Upper lobe of right lung (tissue), 1 donor: ENCODE measurements at regions not wholly inside any gene's neighbourhood (a gene's known extent, or its start where the extent isn't known, plus 50 kb on each side); places are given as distances from the start of the nearest gene placed in this dataset.

Source experiments
- ATAC-seq: fragments of 200-7000 bp; cut with Tn5 transposase; one replicate; pipeline ENCODE4 v1.9.1; 2020; ENCODE audit warnings: mild to moderate bottlenecking, moderate library complexity
- DNase-seq: peaks from one replicate; pipeline ENCODE4 v3.0.0-alpha.2; 2020
- H3K27ac ChIP-seq: fragments of 200-600 bp; one replicate; pipeline ENCODE4 v1.8.0; 2022
- H3K27me3 ChIP-seq: fragments of 200-600 bp; one replicate; pipeline ENCODE4 v1.8.0; 2022; ENCODE audit warnings: mild to moderate bottlenecking
- H3K36me3 ChIP-seq: fragments of 200-600 bp; one replicate; pipeline ENCODE4 v1.8.0; 2022
- H3K4me1 ChIP-seq: fragments of 200-600 bp; one replicate; pipeline ENCODE4 v1.8.0; 2022
- H3K4me3 ChIP-seq: fragments of 200-600 bp; one replicate; pipeline ENCODE4 v1.8.0; 2022; ENCODE audit warnings: mild to moderate bottlenecking
- H3K9me3 ChIP-seq: fragments of 200-600 bp; one replicate; pipeline ENCODE4 v1.8.0; 2022
- CTCF ChIP-seq: fragments of 200-600 bp; IDR thresholded peaks from one replicate; pipeline ENCODE4 v1.8.0; 2022; ENCODE audit warnings: antibody characterized with exemption
- intact Hi-C: fragments of 100-400 bp; cut with DNase I; formaldehyde crosslinking; loops from one replicate; pipeline ENCODE4 v1.11.0; 2022
- donor health status: DM: no; HTN: yes; CAD: no; lungs with severe emphysema.

- H3K36me3 ChIP-seq: no peaks in the 10 kb centered on the region
- no peak overlapping the region for H3K27ac ChIP-seq
- TF ChIP-seq CTCF: no peak
- H3K27me3 ChIP-seq: no peaks in the 10 kb centered on the region
- intact Hi-C loops: no loop called here
- peak; percentile 81 for ATAC-seq
- H3K4me1 ChIP-seq: no peaks in the 10 kb centered on the region
- H3K9me3 ChIP-seq: no peaks in the 10 kb centered on the region
- no peak overlapping the region for H3K4me3 ChIP-seq
- peak; percentile 72 for DNase-seq
Measured at GRCh38 chr2:152924722-152925121, 206.3 kb downstream of the ARL6IP6 start.

GRCh38 chr2:152924219-152924618, 205.8 kb downstream of the ARL6IP6 start:
- no peaks in the 10 kb centered on the region for H3K4me1 ChIP-seq
- H3K4me3 ChIP-seq: no peak overlapping the region
- ATAC-seq (peak; percentile 13), DNase-seq (no peak)
- H3K9me3 ChIP-seq: no peaks in the 10 kb centered on the region
- no peak overlapping the region for H3K27ac ChIP-seq
- TF ChIP-seq CTCF: no peak
- H3K27me3 ChIP-seq: no peaks in the 10 kb centered on the region
- intact Hi-C loops: no loop called here
- H3K36me3 ChIP-seq: no peaks in the 10 kb centered on the region

GRCh38 chr2:152920846-152921245, 202.4 kb downstream of the ARL6IP6 start:
- H3K27me3 ChIP-seq: no peaks in the 10 kb centered on the region
- no peaks in the 10 kb centered on the region for H3K36me3 ChIP-seq
- ATAC-seq (no peak), DNase-seq (no peak)
- no peak overlapping the region for H3K27ac ChIP-seq
- H3K4me1 ChIP-seq: no peaks in the 10 kb centered on the region
- no peak overlapping the region for H3K4me3 ChIP-seq
- no peak for TF ChIP-seq CTCF
- intact Hi-C loops: no loop called here
- H3K9me3 ChIP-seq: no peaks in the 10 kb centered on the region

- Histone ChIP-seq H3K27me3 (no peaks in the 10 kb centered on the region), H3K27ac (no peak overlapping the region), H3K9me3 (no peaks in the 10 kb centered on the region), H3K4me3 (no peak overlapping the region), H3K36me3 (no peaks in the 10 kb centered on the region), H3K4me1 (no peaks in the 10 kb centered on the region)
- ATAC-seq (no peak), DNase-seq (no peak)
- intact Hi-C loops: no loop called here
- no peak for TF ChIP-seq CTCF
Measured at GRCh38 chr2:152910970-152911369, 192.6 kb downstream of the ARL6IP6 start.

- no peaks in the 10 kb centered on the region for H3K4me1 ChIP-seq
- no peak for TF ChIP-seq CTCF
- no peaks in the 10 kb centered on the region for H3K36me3 ChIP-seq
- no peak for DNase-seq
- no peaks in the 10 kb centered on the region for H3K9me3 ChIP-seq
- H3K4me3 ChIP-seq: no peak overlapping the region
- no peak overlapping the region for H3K27ac ChIP-seq
- intact Hi-C loops: no loop called here
- H3K27me3 ChIP-seq: no peaks in the 10 kb centered on the region
- ATAC-seq: no peak
Measured at GRCh38 chr2:152907046-152907445, 188.6 kb downstream of the ARL6IP6 start.

GRCh38 chr2:152894051-152894450, 175.6 kb downstream of the ARL6IP6 start:
- no peak for TF ChIP-seq CTCF
- no peak overlapping the region for H3K27ac ChIP-seq
- no peak overlapping the region for H3K4me3 ChIP-seq
- intact Hi-C loops: no loop called here
- H3K4me1 ChIP-seq: no peaks in the 10 kb centered on the region
- ATAC-seq (no peak), DNase-seq (no peak)
- no peaks in the 10 kb centered on the region for H3K9me3 ChIP-seq
- no peaks in the 10 kb centered on the region for H3K27me3 ChIP-seq
- H3K36me3 ChIP-seq: no peaks in the 10 kb centered on the region
